HUES6 (cell line): ENCODE measurements at regions not wholly inside any gene's neighbourhood (a gene's known extent, or its start where the extent isn't known, plus 50 kb on each side); places are given as distances from the start of the nearest gene placed in this dataset.

ENCODE experiments used
- H3K27ac ChIP-seq: 2 replicates; pipeline ENCODE4 v1.7.0; 2013; ENCODE audit warnings: low read depth, mild to moderate bottlenecking, low read length, inconsistent platforms
- H3K27me3 ChIP-seq: 2 replicates; pipeline ENCODE4 v1.6.1; 2013; ENCODE audit warnings: low read length; ENCODE audit not compliant: control insufficient read depth, insufficient read depth
- H3K36me3 ChIP-seq: 2 replicates; pipeline ENCODE4 v1.6.1; 2013; ENCODE audit warnings: low read length; ENCODE audit not compliant: control insufficient read depth, insufficient read depth
- H3K4me1 ChIP-seq: 2 replicates; pipeline ENCODE4 v1.6.1; 2013; ENCODE audit warnings: low read length; ENCODE audit not compliant: control insufficient read depth, insufficient read depth
- H3K4me3 ChIP-seq: 2 replicates; pipeline ENCODE4 v1.5.1; 2013; ENCODE audit warnings: low read depth, low read length
- H3K9ac ChIP-seq: one replicate; pipeline ENCODE4 v1.6.1; 2013; ENCODE audit warnings: mild to moderate bottlenecking, low read length
- H3K9me3 ChIP-seq: 2 replicates; pipeline ENCODE4 v1.6.1; 2013; ENCODE audit warnings: low read depth, low read length; ENCODE audit not compliant: control insufficient read depth, insufficient read depth

DNA sequence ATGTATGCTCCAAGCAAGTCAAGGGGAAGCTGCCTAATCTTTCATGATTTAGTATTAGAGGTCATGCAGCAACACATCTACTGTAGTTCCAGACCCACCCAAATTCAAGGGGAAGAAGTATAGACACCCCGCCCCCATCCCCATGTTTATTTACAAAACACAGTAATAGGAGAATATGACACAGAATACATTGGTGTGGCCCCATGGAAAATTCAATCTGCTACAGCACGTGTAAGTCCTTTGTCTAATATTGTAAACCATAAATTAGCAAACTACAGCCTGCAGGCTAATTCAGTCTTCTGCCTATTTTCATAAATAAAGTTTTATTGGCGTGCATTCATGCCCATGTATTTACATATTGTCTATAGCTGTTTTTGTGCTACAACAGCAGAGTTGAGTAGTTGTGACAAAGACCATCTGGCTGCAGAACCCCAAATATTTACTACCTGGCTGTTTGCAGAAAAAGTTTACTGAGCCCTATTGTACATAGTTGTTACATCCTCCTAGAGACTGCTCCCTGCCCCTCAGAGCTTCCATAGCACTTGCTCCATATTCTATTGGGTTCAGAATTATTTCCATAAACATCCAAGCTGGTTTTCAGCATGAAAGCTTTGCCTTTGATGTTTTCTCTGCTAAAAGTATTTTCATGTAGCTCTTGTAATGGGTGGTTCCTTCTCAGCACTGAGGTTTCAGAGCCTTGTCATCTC is 326.8 kb upstream of the CPEB2 start:
- Histone ChIP-seq H3K36me3 (no peaks in the 10 kb centered on the region), H3K4me1 (no peaks in the 10 kb centered on the region), H3K9ac (no peak overlapping the region), H3K4me3 (no peak overlapping the region), H3K9me3 (no peaks in the 10 kb centered on the region), H3K27me3 (no peaks in the 10 kb centered on the region), H3K27ac (no peak overlapping the region)

- no peak overlapping the region for H3K27ac ChIP-seq
- no peak overlapping the region for H3K4me3 ChIP-seq
- H3K27me3 ChIP-seq = no peaks in the 10 kb centered on the region
- H3K9ac ChIP-seq = no peak overlapping the region
- 0 out of 2 replicates have a peak, but pooled peaks cover 3% of the 10 kb centered on the region for H3K9me3 ChIP-seq
- H3K36me3 ChIP-seq = no peaks in the 10 kb centered on the region
- no peaks in the 10 kb centered on the region for H3K4me1 ChIP-seq
Measured at GRCh38 chr4:14679906-14680305, 322.4 kb upstream of the CPEB2 start.

DNA sequence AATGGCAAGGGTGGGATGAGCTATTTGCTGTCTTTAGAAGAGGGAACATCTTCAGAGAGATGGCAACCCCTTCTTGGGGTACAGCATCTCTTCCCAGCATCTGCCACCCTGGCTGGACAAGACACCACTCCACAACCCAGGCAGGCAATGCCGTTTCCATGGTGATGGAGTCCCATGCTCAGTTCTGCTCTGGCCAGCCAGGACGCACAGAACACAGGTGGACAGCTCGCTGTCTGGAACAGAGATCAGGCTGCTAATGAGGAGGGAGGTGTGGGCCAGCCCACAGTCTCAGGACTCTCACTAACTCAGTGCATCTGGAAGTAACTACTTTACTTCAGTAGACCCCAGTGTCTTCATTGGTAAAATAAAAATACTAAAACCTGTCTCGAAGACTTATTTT is 321.0 kb upstream of the CPEB2 start:
- Histone ChIP-seq H3K9me3 (0 out of 2 replicates have a peak, but pooled peaks cover 3% of the 10 kb centered on the region), H3K9ac (no peak overlapping the region)

DNA sequence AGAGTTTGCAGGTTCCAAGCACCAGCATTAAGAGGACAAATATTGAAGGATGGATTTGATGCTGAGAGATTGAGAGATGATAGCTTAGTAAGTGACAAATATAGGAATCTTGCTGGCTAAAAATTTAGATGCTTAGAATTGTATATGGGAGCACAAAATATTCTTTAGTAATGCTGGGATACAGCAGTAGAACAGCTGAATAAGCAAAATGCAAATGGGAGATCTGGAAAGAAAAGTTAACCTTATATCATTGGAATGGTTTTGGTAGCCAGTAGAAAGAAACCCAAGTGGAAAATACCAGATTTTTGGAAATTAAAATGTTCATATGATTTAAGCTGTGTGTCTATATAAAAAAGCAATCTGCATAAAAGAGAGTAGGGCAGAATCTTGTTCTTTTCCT is 308.6 kb upstream of the CPEB2 start:
- Histone ChIP-seq H3K4me1 (no peaks in the 10 kb centered on the region), H3K4me3 (no peak overlapping the region), H3K9ac (no peak overlapping the region), H3K9me3 (peaks cover 16% of the 10 kb centered on the region), H3K27ac (no peak overlapping the region), H3K36me3 (no peaks in the 10 kb centered on the region), H3K27me3 (no peaks in the 10 kb centered on the region)

More for the DNA sequence above, 321.0 kb upstream of the CPEB2 start:
- Histone ChIP-seq H3K27ac (no peak overlapping the region), H3K4me1 (no peaks in the 10 kb centered on the region), H3K27me3 (no peaks in the 10 kb centered on the region), H3K36me3 (no peaks in the 10 kb centered on the region), H3K4me3 (no peak overlapping the region)

DNA sequence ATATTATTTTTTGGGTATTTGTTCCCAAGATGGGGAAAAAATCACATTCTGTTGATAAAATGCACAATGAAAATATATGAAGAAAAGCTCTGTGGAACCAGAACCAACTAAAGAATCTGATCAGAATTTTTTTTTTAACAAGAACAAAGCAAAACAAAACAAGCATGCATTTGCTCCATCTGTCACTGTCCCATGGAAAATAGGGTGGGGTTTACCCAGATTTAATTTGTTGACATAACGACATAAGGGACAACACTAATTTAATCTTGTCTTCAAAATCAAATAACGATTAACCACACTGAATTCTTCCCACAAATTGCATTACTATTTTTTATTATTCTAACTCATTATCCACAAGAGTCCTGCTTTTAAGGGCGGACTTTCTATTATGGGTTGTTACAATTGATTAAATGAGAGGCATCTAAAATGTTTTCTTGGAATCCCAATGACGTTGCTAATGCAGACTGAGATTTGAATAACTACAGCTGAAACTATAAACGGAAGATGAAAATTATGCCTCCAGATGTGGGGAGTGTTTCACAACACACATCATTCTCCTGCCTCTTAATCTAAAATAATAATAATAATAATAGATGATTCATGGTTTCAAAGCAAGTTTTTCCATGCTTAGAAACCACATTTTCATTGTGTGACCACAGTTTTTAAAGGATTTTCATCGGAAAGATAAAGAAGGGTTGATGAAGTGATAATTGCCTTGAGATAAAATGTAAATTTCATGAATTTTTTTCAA is 307.0 kb upstream of the CPEB2 start:
- H3K4me3 ChIP-seq = no peak overlapping the region
- no peak overlapping the region for H3K27ac ChIP-seq
- H3K4me1 ChIP-seq = no peaks in the 10 kb centered on the region
- H3K9me3 ChIP-seq = peaks cover 16% of the 10 kb centered on the region
- no peaks in the 10 kb centered on the region for H3K36me3 ChIP-seq
- H3K27me3 ChIP-seq = no peaks in the 10 kb centered on the region
- no peak overlapping the region for H3K9ac ChIP-seq

DNA sequence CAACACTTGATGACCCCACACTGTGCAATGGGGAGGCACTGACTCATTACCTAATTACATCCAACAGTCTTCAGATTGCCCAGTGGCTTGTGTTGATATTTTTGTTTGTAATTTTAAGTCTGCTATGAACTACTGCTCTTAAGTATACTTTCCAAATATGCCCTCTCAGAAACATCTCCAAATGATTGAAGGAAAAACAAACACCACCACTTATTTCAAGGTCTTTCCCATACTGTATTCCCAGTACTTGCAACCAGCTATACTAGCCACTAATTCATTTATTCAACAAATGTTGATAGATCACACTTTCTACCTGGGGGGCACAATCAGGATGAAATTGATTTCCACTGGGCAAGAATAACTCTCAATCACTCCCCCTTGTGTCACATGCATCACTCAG is 302.2 kb upstream of the CPEB2 start:
- no peaks in the 10 kb centered on the region for H3K4me1 ChIP-seq
- no peaks in the 10 kb centered on the region for H3K36me3 ChIP-seq
- no peak overlapping the region for H3K9ac ChIP-seq
- H3K27ac ChIP-seq = no peak overlapping the region
- H3K9me3 ChIP-seq = no peaks in the 10 kb centered on the region
- no peaks in the 10 kb centered on the region for H3K27me3 ChIP-seq
- no peak overlapping the region for H3K4me3 ChIP-seq

DNA sequence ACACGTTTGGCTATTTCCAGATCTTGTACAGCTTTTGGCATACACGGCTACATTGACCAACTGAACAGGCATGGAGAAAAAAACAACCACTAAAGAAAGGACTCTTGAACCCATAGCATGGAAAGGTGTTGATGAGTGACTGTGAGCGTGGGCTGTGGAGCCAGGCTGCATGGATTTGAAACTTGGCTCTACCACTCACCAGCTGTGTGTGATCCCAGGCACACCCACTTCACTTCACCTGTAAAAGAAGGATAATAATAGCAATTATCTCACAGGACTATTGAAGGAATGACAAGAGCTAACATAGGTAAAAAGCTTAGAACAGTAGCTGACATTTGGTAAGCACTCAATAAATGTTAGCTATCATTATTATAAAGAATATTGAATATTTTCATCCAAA is 301.7 kb upstream of the CPEB2 start:
- no peaks in the 10 kb centered on the region for H3K36me3 ChIP-seq
- no peak overlapping the region for H3K4me3 ChIP-seq
- H3K27ac ChIP-seq = no peak overlapping the region
- no peak overlapping the region for H3K9ac ChIP-seq
- H3K9me3 ChIP-seq = no peaks in the 10 kb centered on the region
- no peaks in the 10 kb centered on the region for H3K27me3 ChIP-seq
- H3K4me1 ChIP-seq = no peaks in the 10 kb centered on the region

GRCh38 chr4:14701389-14701788 is 300.9 kb upstream of the CPEB2 start:
- Histone ChIP-seq H3K4me3 (no peak overlapping the region), H3K27ac (no peak overlapping the region)

DNA sequence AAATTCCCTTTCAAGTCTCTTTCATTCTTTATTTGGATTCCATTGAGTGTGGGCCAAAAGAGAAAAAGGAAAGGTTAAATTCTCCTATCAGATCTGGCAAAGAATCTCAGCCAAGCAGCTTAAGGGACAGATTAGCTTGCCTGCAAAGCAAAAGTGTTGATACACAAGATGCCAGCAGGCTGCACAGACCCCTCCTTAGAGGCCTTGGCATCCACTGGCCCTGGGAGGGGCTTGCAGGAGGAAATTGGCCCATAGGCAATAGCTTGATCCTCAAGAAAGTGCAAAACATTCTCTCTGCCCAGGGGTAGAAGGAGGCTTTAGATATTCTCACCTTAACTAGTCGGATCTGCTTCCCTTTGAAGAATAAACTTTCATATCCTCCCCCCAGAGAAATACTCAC is 300.4 kb upstream of the CPEB2 start:
- Histone ChIP-seq H3K36me3 (no peaks in the 10 kb centered on the region), H3K27me3 (no peaks in the 10 kb centered on the region), H3K4me1 (peaks cover 3% of the 10 kb centered on the region; the same call in 1 of the 2 replicates), H3K9me3 (no peaks in the 10 kb centered on the region), H3K4me3 (no peak overlapping the region), H3K27ac (no peak overlapping the region), H3K9ac (no peak overlapping the region)

More at GRCh38 chr4:14701389-14701788, 300.9 kb upstream of the CPEB2 start:
- Histone ChIP-seq H3K36me3 (no peaks in the 10 kb centered on the region), H3K27me3 (no peaks in the 10 kb centered on the region), H3K4me1 (0 out of 2 replicates have a peak, but pooled peaks cover under 1% of the 10 kb centered on the region), H3K9ac (no peak overlapping the region), H3K9me3 (no peaks in the 10 kb centered on the region)

DNA sequence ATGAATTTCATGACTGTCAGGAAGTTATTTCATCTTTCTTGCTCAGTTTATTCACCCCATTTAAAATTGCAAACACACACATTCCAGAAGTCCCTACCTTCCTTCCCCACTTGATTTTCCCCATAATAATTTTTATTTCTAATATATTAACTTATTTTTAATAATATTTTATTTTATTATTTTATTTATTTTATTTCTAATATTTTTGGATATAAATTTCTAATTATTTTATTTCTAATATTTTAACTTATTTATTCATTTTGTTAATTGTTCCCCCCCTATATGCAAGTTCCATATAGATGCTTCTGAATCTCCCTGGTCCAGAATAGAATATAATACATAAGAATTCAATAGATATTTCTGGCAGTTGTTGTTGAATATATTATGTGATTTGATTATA is 293.7 kb upstream of the CPEB2 start:
- no peaks in the 10 kb centered on the region for H3K27me3 ChIP-seq
- H3K4me3 ChIP-seq = no peak overlapping the region
- no peak overlapping the region for H3K9ac ChIP-seq
- no peaks in the 10 kb centered on the region for H3K9me3 ChIP-seq
- H3K4me1 ChIP-seq = peaks cover 3% of the 10 kb centered on the region; the same call in 1 of the 2 replicates
- H3K36me3 ChIP-seq = no peaks in the 10 kb centered on the region
- no peak overlapping the region for H3K27ac ChIP-seq

DNA sequence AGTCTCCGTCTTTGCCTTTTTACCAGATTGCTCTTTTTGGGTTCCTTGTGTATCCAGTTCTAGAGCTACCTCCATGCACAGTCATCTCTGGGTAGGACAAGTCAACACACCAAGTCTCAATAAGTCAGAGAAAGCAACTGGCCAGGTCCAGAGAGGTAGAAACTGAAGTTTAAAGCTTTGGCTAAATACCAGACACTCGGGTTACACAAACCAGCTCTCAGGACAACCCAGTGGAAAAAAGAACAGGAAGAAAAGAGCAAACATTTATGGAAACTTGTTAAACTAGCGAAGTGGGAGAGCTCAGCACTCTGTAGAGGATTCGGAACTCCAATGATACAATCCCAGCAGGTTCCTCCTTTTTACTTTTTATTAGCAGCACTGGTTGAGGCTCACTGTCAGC is 291.0 kb upstream of the CPEB2 start:
- Histone ChIP-seq H3K27me3 (no peaks in the 10 kb centered on the region), H3K4me1 (peaks cover 3% of the 10 kb centered on the region; the same call in 1 of the 2 replicates), H3K27ac (no peak overlapping the region), H3K36me3 (no peaks in the 10 kb centered on the region), H3K9ac (no peak overlapping the region), H3K4me3 (no peak overlapping the region), H3K9me3 (no peaks in the 10 kb centered on the region)
